Fibroblast of lung (primary cell): ENCODE measurements at regions not wholly inside any gene's neighbourhood (a gene's known extent, or its start where the extent isn't known, plus 50 kb on each side); places are given as distances from the start of the nearest gene placed in this dataset.

ENCODE experiments used
- EZH2 ChIP-seq: IDR thresholded peaks from 2 replicates; pipeline ENCODE4 v1.5.1; 2012; ENCODE audit warnings: low read length, control low read depth, mild to moderate bottlenecking; ENCODE audit errors: missing control alignments
- TF ChIP-seq, protein P1 (sequence below), 2 donors: IDR thresholded peaks in 1 of 2; conservative IDR thresholded peaks in 1 of 2; 1 replicate in 1 of 2; 2 replicates in 1 of 2; pipeline ENCODE4 v1.5.1; 2011 to 2012; ENCODE audit warnings: low read length in 2 of 2, control low read depth in 1 of 2, inconsistent platforms in 1 of 2, low read depth in 1 of 2, mild to moderate bottlenecking in 1 of 2

DNA sequence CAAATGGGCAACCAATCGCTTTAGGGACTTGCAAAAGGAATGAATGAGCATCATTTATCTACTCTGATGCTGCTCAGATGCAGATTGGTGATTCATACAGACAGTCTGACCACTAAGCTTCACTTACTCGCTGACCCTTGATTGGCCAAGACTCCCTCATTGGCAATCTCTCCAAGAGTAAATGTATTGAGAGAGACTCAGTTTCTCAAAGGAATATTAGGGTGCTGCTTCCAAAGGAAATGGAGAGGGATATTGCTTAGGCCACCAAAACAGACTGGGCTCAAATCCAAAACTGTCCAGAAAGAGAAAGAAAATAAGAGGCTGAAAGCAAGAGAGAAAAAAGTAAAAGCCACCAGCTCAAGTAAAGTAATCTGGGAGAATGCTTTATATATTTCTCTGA is 785.2 kb downstream of the GALC start:
- no peak for TF ChIP-seq EZH2
- TF ChIP-seq, protein P1, sequence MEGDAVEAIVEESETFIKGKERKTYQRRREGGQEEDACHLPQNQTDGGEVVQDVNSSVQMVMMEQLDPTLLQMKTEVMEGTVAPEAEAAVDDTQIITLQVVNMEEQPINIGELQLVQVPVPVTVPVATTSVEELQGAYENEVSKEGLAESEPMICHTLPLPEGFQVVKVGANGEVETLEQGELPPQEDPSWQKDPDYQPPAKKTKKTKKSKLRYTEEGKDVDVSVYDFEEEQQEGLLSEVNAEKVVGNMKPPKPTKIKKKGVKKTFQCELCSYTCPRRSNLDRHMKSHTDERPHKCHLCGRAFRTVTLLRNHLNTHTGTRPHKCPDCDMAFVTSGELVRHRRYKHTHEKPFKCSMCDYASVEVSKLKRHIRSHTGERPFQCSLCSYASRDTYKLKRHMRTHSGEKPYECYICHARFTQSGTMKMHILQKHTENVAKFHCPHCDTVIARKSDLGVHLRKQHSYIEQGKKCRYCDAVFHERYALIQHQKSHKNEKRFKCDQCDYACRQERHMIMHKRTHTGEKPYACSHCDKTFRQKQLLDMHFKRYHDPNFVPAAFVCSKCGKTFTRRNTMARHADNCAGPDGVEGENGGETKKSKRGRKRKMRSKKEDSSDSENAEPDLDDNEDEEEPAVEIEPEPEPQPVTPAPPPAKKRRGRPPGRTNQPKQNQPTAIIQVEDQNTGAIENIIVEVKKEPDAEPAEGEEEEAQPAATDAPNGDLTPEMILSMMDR (conservative IDR thresholded peaks at IDR 0.05 in 1 of 2, IDR thresholded peaks at IDR 0.05 in 1 of 2; ENCODE audit: low read depth in 1 of 2, low read length in 2 of 2), result no peak
